Brain microvascular endothelial cell (primary cell): ENCODE measurements at regions not wholly inside any gene's neighbourhood (a gene's known extent, or its start where the extent isn't known, plus 50 kb on each side); places are given as distances from the start of the nearest gene placed in this dataset.

Experiments used
- DNase-seq: peaks from one replicate; pipeline ENCODE4 v3.0.0-alpha.2; 2020
- H3K27ac ChIP-seq: fragments of 250-450 bp; sonication (Bioruptor Pico); 2 replicates; pipeline ENCODE4 v1.5.1; 2020; ENCODE audit warnings: mild to moderate bottlenecking, moderate library complexity
- H3K27me3 ChIP-seq: fragments of 250-450 bp; sonication (Bioruptor Pico); replicated peaks from 2 replicates; pipeline ENCODE4 v1.5.1; 2020; ENCODE audit warnings: mild to moderate bottlenecking
- H3K36me3 ChIP-seq: fragments of 250-450 bp; sonication (Bioruptor Pico); replicated peaks from 2 replicates; pipeline ENCODE4 v1.5.1; 2020; ENCODE audit warnings: mild to moderate bottlenecking
- H3K4me3 ChIP-seq: 2 replicates; pipeline ENCODE4 v1.5.1; 2011; ENCODE audit warnings: low read depth, mild to moderate bottlenecking, control low read depth, low read length, moderate library complexity
- CTCF ChIP-seq: IDR thresholded peaks from 2 replicates; pipeline ENCODE4 v1.5.1; 2011; ENCODE audit warnings: low read depth, mild to moderate bottlenecking, moderate library complexity, low read length, control low read depth, inconsistent platforms; ENCODE audit errors: missing control alignments
- in situ Hi-C: cut with HindIII; loops from 2 replicates; pipeline ENCODE4 v1.10.0; 2017; ENCODE audit warnings: low sequenced_read_pairs, low pct_ligation_motif_present

- no peak overlapping the region for H3K27ac ChIP-seq
- no peak for TF ChIP-seq CTCF
- in situ Hi-C loops, result no loop called here
- no peaks in the 10 kb centered on the region for H3K27me3 ChIP-seq
- no peak for DNase-seq
- H3K36me3 ChIP-seq, result no peaks in the 10 kb centered on the region
- H3K4me3 ChIP-seq, result no peak overlapping the region
Observed at GRCh38 chr10:25849988-25850387, 84.0 kb upstream of the MYO3A start.

GRCh38 chr10:25851548-25851947 lies 82.5 kb upstream of the MYO3A start:
- TF ChIP-seq CTCF, result no peak
- in situ Hi-C loops, result no loop called here
- H3K27me3 ChIP-seq, result no peaks in the 10 kb centered on the region
- no peaks in the 10 kb centered on the region for H3K36me3 ChIP-seq
- no peak for DNase-seq
- H3K27ac ChIP-seq, result no peak overlapping the region
- H3K4me3 ChIP-seq, result no peak overlapping the region

GRCh38 chr10:25852364-25852941 lies 81.6 kb upstream of the MYO3A start:
- H3K27ac ChIP-seq, result no peak overlapping the region
- TF ChIP-seq CTCF, result no peak
- DNase-seq, result no peak
- H3K4me3 ChIP-seq, result no peak overlapping the region
- in situ Hi-C loops, result no loop called here
- no peaks in the 10 kb centered on the region for H3K27me3 ChIP-seq
- H3K36me3 ChIP-seq, result no peaks in the 10 kb centered on the region

GRCh38 chr10:25858076-25858475 lies 76.0 kb upstream of the MYO3A start:
- no peak overlapping the region for H3K4me3 ChIP-seq
- no peaks in the 10 kb centered on the region for H3K36me3 ChIP-seq
- in situ Hi-C loops, result no loop called here
- H3K27ac ChIP-seq, result no peak overlapping the region
- no peaks in the 10 kb centered on the region for H3K27me3 ChIP-seq
- DNase-seq, result no peak
- TF ChIP-seq CTCF, result no peak

- Histone ChIP-seq H3K4me3 (no peak overlapping the region), H3K36me3 (no peaks in the 10 kb centered on the region), H3K27me3 (no peaks in the 10 kb centered on the region), H3K27ac (no peak overlapping the region)
- in situ Hi-C loops, result no loop called here
- DNase-seq, result no peak
- no peak for TF ChIP-seq CTCF
Observed at GRCh38 chr10:25865267-25865666, 68.8 kb upstream of the MYO3A start.

- TF ChIP-seq CTCF, result no peak
- no peak for DNase-seq
- Histone ChIP-seq H3K27ac (no peak overlapping the region), H3K27me3 (no peaks in the 10 kb centered on the region), H3K36me3 (no peaks in the 10 kb centered on the region), H3K4me3 (no peak overlapping the region)
- in situ Hi-C loops, result no loop called here
Observed at GRCh38 chr10:25867321-25867720, 66.7 kb upstream of the MYO3A start.
